ENCODE measurements at regions not wholly inside any gene's neighbourhood (a gene's known extent, or its start where the extent isn't known, plus 50 kb on each side); places are given as distances from the start of the nearest gene placed in this dataset.

DNA sequence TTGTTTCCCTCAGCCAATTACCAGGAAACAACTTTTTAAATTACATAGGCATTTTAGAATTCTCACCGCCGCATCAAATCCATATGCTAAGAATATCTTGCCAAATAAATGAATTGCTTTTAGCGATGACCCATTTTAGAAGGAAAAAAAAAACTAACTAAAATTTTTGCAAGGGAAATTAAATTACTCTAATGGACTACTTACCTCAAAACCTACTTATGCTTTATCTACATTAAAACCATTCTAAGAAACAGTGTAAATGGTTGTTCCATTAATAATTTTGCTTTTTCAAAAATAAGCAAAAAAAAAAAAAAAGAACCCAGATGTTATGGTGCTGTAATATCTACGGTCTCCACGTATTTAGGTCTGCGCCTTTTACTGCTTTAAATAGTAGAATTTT is 73.5 kb upstream of the CCDC150 start:
- TF ChIP-seq, protein P1, sequence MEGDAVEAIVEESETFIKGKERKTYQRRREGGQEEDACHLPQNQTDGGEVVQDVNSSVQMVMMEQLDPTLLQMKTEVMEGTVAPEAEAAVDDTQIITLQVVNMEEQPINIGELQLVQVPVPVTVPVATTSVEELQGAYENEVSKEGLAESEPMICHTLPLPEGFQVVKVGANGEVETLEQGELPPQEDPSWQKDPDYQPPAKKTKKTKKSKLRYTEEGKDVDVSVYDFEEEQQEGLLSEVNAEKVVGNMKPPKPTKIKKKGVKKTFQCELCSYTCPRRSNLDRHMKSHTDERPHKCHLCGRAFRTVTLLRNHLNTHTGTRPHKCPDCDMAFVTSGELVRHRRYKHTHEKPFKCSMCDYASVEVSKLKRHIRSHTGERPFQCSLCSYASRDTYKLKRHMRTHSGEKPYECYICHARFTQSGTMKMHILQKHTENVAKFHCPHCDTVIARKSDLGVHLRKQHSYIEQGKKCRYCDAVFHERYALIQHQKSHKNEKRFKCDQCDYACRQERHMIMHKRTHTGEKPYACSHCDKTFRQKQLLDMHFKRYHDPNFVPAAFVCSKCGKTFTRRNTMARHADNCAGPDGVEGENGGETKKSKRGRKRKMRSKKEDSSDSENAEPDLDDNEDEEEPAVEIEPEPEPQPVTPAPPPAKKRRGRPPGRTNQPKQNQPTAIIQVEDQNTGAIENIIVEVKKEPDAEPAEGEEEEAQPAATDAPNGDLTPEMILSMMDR (IDR thresholded peaks at IDR 0.05; ENCODE audit: extremely low read depth in 1 of 2, insufficient read depth in 1 of 2, low read depth in 1 of 2, low read length in 2 of 2): no peak
- TF ChIP-seq, protein P2, sequence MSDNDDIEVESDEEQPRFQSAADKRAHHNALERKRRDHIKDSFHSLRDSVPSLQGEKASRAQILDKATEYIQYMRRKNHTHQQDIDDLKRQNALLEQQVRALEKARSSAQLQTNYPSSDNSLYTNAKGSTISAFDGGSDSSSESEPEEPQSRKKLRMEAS (IDR thresholded peaks at IDR 0.05; ENCODE audit: insufficient read depth, insufficient read length): no peak

All from endothelial cell of umbilical vein (primary cell).